Tibial nerve (tissue), 4 donors: ENCODE measurements at regions not wholly inside any gene's neighbourhood (a gene's known extent, or its start where the extent isn't known, plus 50 kb on each side); places are given as distances from the start of the nearest gene placed in this dataset.

Source experiments
- CTCF ChIP-seq, 5 experiments: fragments of 200-600 bp in 3 of 5; fragments of 450-650 bp in 2 of 5; sonication (generic) in 3 of 5; IDR thresholded peaks; one replicate each; pipeline ENCODE4 v1.5.1; 2016 to 2019; ENCODE audit warnings: antibody characterized with exemption in 5 of 5, mild to moderate bottlenecking in 3 of 5, moderate library complexity in 2 of 5
- EP300 ChIP-seq, 2 donors: sonication (generic); formaldehyde crosslinking; IDR thresholded peaks; one replicate each; pipeline ENCODE4 v1.6.1; 2017; ENCODE audit warnings: antibody characterized with exemption in 2 of 2, mild to moderate bottlenecking in 1 of 2
- POLR2A ChIP-seq, 2 donors: fragments of 450-650 bp; IDR thresholded peaks; one replicate each; pipeline ENCODE4 v1.6.1; 2017; ENCODE audit warnings: antibody characterized with exemption in 2 of 2, mild to moderate bottlenecking in 2 of 2, moderate library complexity in 2 of 2

- no peak for TF ChIP-seq CTCF (IDR thresholded peaks at IDR 0.05)
- TF ChIP-seq POLR2A (IDR thresholded peaks at IDR 0.05), result no peak
- no peak for TF ChIP-seq EP300 (IDR thresholded peaks at IDR 0.05)
These were observed 160.6 kb upstream of the EEPD1 start for GRCh38 chr7:35992436-35992835.
